M059J (cell line): ENCODE measurements at regions not wholly inside any gene's neighbourhood (a gene's known extent, or its start where the extent isn't known, plus 50 kb on each side); places are given as distances from the start of the nearest gene placed in this dataset.
"Not testable (repeated sequence)": the region's sequence is repeated elsewhere in the genome, so short reads cannot be mapped to it uniquely, and the experiment has no call there.

Experiments used
- DNase-seq: peaks from one replicate; pipeline ENCODE4 v3.0.0-alpha.2; 2012; ENCODE audit warnings: low read depth

DNA sequence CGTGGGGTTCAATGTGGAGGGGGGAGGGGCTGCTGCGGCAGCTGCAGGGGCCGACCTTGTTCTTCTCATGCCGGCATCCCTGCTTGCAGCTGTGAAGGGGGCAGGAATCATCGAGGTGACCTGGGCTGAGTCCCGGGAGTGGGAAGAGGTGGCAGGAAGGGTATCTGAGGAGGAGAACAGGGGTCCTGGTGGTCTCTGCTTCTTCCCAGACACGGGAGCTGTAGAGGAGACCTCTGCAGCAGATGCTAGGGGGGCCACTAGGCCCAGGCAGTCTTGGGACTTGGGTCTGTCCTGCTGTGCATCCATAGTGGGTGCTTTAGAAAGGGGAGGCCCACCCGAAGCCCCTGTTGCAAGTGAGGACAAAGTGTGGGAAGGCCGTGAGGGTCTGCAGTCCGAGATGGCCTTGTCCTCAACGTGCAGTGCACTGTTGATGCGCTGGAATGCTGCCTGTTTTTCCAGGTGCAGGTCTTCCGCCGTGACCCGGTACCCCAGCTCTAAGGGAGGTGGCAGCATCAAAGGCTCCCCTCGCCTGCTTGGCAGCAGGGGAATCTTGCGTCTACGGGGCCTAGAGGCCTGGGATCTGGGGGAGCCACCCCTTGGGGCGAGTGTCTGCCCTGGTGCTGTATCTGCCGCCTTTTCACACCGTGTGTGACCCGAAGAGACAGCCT is 1370.0 kb downstream of the CDH12 start:
- DNase-seq, result not testable (repeated sequence)

GRCh38 chr5:21482522-21482921 is 1370.6 kb downstream of the CDH12 start:
- DNase-seq, result not testable (repeated sequence)

DNA sequence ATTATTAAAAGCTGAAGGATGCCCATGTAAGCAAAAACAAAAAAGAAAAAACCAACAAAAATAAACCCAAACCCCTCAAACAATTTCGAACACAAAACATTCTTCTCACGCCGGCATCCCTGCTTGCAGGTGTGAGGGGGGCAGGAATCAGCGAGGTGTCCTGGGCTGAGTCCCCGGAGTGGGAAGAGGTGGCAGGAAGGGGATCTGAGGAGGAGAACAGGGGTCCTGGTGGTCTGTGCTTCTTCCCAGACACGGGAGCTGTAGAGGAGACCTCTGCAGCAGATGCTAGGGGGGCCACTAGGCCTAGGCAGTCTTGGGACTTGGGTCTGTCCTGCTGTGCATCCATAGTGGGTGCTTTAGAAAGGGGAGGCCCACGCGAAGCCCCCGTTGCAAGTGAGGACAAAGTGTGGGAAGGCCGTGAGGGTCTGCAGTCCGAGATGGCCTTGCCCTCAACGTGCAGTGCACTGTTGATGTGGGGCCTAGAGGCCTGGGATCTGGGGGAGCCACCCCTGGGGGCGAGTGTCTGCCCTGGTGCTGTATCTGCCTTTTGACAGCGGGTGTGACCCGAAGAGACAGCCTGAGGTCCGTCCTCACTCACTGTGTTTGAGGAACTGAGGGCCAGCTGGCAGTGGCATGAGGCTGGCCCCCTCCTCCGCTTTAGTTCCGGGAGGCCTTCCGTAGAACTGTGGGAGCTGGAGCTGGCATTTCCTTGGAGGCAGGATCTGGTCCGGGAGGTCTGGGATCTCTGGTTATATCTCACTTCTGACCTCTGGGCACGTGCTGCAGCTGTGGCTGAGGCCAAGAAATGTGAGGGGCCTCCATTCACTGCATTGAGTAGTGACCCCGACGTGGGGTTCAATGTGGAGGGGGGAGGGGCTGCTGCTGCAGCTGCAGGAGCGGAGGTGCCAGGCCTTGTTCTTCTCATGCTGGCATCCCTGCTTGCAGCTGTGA is 1371.5 kb downstream of the CDH12 start:
- DNase-seq, result not testable (repeated sequence)

- not testable (repeated sequence) for DNase-seq
Measured at GRCh38 chr5:21480054-21480453, 1373.1 kb downstream of the CDH12 start.

GRCh38 chr5:21473981-21474380 is 1379.2 kb downstream of the CDH12 start:
- DNase-seq, result not testable (repeated sequence)

DNA sequence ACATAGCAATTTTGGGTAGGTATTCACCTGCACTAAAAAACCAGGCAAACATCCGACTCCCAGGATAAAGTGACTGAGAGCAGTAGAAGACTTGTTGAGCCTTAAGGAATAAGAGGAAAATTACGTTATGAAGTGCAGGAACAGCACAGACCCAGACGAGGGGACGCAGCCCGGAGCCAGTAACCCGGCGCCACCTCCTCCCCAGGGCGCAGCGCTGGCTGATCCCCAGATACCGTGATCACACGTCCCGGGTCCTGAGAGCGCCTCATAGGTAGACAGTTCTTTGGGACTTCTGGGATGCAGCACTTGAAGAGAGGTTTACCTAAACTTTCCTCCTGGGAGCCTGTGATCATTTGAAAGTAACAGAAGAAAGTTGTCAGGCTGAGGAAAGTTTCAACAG is 1379.7 kb downstream of the CDH12 start:
- DNase-seq, result not testable (repeated sequence)

- not testable (repeated sequence) for DNase-seq
Measured at GRCh38 chr5:21471691-21472090, 1381.5 kb downstream of the CDH12 start.

DNA sequence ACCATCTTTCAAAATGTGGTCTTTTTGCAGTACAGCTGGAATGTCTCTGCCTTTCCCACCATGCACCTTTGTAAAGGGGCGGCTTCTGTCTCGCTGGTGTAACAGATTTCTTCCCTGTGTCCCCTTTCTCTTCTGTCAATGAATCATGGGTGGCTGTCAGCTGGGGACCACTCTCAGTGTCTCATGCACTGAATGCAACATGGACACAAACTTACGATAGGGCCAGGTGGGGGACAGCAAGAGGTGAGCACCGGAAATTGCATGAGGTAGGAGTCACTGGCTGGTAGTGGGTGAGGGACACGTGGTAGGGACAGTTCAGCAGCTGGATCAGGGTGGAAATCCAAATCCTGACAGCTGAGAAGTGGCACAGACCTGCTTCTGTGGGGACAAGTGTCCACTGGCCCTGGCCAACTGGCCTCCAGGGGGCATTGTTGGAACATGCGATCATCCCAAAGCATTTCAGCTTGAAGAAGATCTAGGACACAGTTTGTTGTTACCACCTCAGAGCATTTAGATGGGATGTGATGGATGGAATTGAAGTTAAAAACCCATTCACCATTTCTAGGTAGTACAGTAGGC is 1383.5 kb downstream of the CDH12 start:
- DNase-seq, result peak; percentile 38

DNA sequence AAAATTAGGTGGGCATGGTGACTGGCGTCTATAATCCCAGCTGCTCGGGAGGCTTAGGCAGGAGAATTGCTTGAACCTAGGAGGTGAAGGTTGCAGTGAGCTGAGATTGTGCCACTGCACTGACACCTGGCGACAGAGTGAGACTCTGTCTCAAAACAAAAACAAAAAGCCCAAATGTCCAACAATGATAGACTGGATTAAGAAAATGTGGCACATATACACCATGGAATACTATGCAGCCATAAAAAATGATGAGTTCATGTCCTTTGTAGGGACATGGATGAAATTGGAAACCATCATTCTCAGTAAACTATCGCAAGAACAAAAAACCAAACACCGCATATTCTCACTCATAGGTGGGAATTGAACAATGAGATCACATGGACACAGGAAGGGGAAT is 1385.6 kb downstream of the CDH12 start:
- not testable (repeated sequence) for DNase-seq

- not testable (repeated sequence) for DNase-seq
Measured at GRCh38 chr5:21459744-21460073, 1393.4 kb downstream of the CDH12 start.

- peak; percentile 27 for DNase-seq
Measured at GRCh38 chr5:21452449-21452848, 1400.7 kb downstream of the CDH12 start.

DNA sequence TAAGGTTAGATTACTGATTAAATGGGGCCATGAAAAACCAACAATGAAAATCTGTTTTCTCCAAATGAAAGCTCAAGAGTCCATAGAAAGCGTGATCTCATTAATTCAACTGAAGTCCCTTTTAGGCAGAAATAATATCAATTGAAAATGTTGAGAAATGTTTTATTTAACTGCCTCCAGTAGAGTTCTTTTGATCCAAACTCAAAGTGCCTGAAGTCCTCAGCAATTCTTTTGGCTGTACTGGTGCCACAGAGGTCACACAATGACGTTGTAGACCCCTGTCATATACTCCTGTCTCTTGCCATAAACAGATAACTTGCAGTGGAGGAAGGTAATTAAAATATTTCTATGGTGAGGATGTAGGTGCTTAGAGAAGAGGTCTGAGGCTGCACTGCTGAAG is 1420.5 kb downstream of the CDH12 start:
- DNase-seq, result no peak

- no peak for DNase-seq
Measured at GRCh38 chr5:21424907-21425306, 1428.2 kb downstream of the CDH12 start.

DNA sequence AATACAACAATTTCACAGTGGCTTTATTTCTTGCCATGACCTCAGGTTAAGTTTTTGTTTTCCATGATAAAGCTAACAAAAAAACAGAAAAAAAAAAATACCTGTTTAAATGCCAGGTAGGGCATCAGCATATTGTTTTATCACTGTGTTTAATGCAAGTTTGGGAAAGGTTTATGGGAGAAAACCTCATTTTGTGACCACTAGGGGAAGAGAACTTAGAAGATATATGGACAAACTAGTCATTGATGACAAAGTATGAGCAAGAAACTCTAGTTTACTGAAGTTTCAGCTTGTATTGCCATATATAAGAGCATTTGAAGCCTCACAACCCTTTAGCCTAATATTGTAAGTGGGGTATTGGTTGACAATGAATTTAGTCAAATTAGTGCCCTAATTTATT is 1431.4 kb upstream of the CDH18 start:
- DNase-seq, result no peak

DNA sequence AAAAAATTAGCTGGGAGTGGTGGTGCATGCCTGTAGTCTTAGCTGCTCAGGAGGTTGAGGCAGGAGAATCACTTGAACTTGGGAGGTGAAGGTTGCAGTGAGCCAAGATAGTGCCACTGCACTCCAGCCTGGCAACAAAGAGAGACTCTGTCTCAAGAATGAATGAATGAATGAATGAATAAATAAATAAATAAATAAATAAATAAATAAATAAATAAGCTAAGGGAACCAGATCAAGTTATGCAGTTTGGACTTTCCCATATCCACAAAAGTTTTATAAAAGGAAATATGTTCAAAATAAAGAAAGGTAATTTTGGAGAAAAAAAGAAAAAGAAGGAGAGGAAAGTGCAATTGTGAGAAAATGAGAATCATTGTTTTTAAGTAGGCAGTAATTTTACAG is 1414.1 kb upstream of the CDH18 start:
- not testable (repeated sequence) for DNase-seq

GRCh38 chr5:21398511-21398910 is 1410.5 kb upstream of the CDH18 start:
- no peak for DNase-seq

DNA sequence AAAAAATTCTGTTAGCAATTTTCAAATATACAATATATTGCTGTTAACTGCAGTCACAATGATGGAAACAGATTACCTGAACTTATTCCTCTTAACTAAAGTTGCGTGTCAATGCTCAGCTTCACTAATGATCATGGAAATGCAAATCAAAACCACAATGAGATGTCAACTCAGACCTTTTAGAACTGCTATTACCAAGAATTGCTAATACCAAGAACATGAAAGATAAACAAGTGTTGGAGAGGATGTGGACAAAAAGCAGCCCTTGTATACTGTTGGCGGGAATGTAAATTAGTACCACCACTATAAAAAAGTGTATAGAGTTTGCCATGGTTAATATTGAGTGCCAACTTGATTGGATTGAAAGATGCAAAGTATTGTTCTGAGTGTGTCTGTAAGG is 1409.7 kb upstream of the CDH18 start:
- no peak for DNase-seq

GRCh38 chr5:21391506-21391905 is 1403.5 kb upstream of the CDH18 start:
- DNase-seq, result no peak

GRCh38 chr5:21360754-21361153 is 1372.8 kb upstream of the CDH18 start:
- DNase-seq, result not testable (repeated sequence)

DNA sequence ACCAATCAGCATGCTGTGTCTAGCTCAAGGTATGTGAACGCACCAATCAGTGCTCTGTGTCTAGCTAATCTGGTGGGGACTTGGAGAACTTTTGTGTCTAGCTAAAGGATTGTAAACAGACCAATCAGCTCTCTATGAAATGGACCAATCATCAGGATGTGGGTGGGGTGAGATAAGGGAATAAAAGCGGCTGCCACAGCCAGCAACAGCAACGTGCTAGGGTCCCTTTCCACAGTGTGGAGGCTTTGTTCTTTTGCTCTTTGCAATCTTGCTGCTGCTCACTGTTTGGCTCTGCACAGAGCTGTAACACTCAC is 1353.9 kb upstream of the CDH18 start:
- DNase-seq, result peak; percentile 44

DNA sequence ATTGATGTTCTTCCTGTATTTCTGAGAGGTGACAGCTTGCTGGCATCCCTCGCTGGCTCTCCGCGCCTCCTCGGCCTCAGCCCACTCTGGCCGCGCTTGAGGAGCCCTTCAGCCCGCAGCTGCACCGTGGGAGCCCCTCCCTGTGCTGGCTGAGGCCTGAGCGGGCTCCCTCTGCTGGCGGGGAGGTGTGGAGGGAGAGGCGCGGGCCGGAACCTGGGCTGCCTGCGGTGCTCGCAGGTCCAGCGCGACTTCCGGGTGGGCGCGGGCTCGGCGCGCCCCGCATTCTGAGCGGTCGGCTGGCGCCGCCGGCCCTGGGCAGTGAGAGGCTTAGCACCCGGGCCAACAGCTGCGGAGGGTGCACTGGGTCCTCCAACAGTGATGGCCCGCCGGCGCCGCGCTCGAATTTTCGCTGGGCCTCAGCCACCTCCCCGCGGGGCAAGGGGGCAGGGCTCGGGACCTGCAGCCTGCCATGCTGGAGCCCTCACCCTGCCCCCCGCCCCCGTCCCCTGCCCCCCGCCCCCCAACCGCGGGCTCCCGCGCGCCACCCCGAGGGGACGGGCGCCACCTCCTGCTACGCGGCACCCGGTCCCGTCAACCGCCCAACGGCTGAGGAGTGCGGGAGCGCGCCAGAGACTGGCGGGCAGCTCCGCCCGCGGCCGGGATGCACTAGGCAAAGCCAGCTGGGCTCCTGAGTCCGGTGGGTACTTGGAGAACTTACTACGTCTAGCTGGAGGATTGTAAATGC is 1353.4 kb upstream of the CDH18 start:
- peak; percentile 1 for DNase-seq

DNA sequence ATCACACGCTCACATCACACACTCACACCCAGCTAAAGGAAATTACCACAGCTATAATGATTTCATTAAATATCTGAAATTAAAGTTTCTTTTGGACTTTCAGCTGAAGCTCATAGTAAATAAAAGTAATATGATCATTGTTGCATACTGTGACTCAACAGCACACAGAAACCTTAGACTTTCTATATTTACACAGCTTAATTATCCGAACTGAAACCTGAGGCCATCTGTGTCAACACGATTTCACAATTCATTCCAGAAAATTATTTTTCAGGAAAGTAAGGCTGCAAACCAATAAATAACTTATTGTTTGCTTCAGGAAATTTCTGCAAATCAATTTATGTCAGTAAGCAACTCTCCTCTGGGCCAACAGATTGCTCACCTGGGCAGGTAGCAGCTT is 1352.2 kb upstream of the CDH18 start:
- peak; percentile 12 for DNase-seq
